Stimulated activated CD4-positive, alpha-beta T cell treated with anti-CD3 and anti-CD28 coated beads, TNF-alpha, amount 100 ng/mL, for 1 hour (primary cell): ENCODE measurements at regions not wholly inside any gene's neighbourhood (a gene's known extent, or its start where the extent isn't known, plus 50 kb on each side); places are given as distances from the start of the nearest gene placed in this dataset.
A peak's percentile ranks its signal among the peaks of the same experiment; 100 is the strongest.
"Not testable (repeated sequence)": the region's sequence is repeated elsewhere in the genome, so short reads cannot be mapped to it uniquely, and the experiment has no call there.

Experiments
- DNase-seq, 3 donors: peaks; one replicate each; pipeline ENCODE4 v3.0.0-alpha.2; 2020; ENCODE audit warnings: low read depth in 3 of 3, low spot score in 1 of 3

- DNase-seq, result not testable (repeated sequence)
Measured at GRCh38 chr2:87454421-87454820, 293.5 kb upstream of the PLGLB2 start.

GRCh38 chr2:87455209-87455853, 292.6 kb upstream of the PLGLB2 start:
- not testable (repeated sequence) for DNase-seq

- not testable (repeated sequence) for DNase-seq
Measured at GRCh38 chr2:87455854-87456249, 292.0 kb upstream of the PLGLB2 start.

GRCh38 chr2:87456477-87457128, 291.3 kb upstream of the PLGLB2 start:
- not testable (repeated sequence) for DNase-seq

- not testable (repeated sequence) for DNase-seq
Measured at GRCh38 chr2:87457129-87457499, 290.8 kb upstream of the PLGLB2 start.

- not testable (repeated sequence) for DNase-seq
Measured at GRCh38 chr2:87458938-87459337, 288.9 kb upstream of the PLGLB2 start.

GRCh38 chr2:87460104-87460503, 287.8 kb upstream of the PLGLB2 start:
- not testable (repeated sequence) for DNase-seq

- DNase-seq, result not testable (repeated sequence)
Measured at GRCh38 chr2:87460662-87461061, 287.2 kb upstream of the PLGLB2 start.

- not testable (repeated sequence) for DNase-seq
Measured at GRCh38 chr2:87461671-87462070, 286.2 kb upstream of the PLGLB2 start.

- not testable (repeated sequence) for DNase-seq
Measured at GRCh38 chr2:87464219-87464618, 283.7 kb upstream of the PLGLB2 start.

- not testable (repeated sequence) for DNase-seq
Measured at GRCh38 chr2:87465730-87466129, 282.2 kb upstream of the PLGLB2 start.

GRCh38 chr2:87466591-87467120, 281.2 kb upstream of the PLGLB2 start:
- peak; percentile 33 to 51 (median 43) for DNase-seq

- not testable (repeated sequence) for DNase-seq
Measured at GRCh38 chr2:87468429-87468981, 279.4 kb upstream of the PLGLB2 start.

GRCh38 chr2:87469180-87470151, 278.4 kb upstream of the PLGLB2 start:
- peak in 1 of 3 donors; percentile 35 for DNase-seq

- peak in 1 of 3 donors; percentile 42 for DNase-seq
Measured at GRCh38 chr2:87470381-87471380, 277.2 kb upstream of the PLGLB2 start.

- DNase-seq, result not testable (repeated sequence)
Measured at GRCh38 chr2:87471478-87471877, 276.4 kb upstream of the PLGLB2 start.

- DNase-seq, result not testable (repeated sequence)
Measured at GRCh38 chr2:87476223-87476872, 271.5 kb upstream of the PLGLB2 start.

GRCh38 chr2:87476936-87477335, 271.0 kb upstream of the PLGLB2 start:
- not testable (repeated sequence) for DNase-seq
